K562 (cell line): ENCODE measurements at regions not wholly inside any gene's neighbourhood (a gene's known extent, or its start where the extent isn't known, plus 50 kb on each side); places are given as distances from the start of the nearest gene placed in this dataset.

Experiments
- ATAC-seq: fragments of 200-7000 bp; cut with Tn5 transposase; 3 replicates; pipeline ENCODE4 v1.9.1; 2020; ENCODE audit warnings: moderate library complexity
- BruUV-seq: library from RNA; stranded (reverse); fragments of 400-500 nt; replicated peaks from 2 replicates; lab custom pipeline; 2021; lab: Mats Ljungman, UMichigan
- CTCF ChIA-PET: fragments of 300-600 bp; formaldehyde crosslinking; extraction: SDS; loops from one replicate; lab custom pipeline; 2021; ENCODE audit warnings: low intra/inter-chr PET ratio; lab: Yijun Ruan, JAX
- POLR2A ChIA-PET: fragments of 300-600, 350-650 bp; sonication (Branson Sonifier 250); formaldehyde crosslinking; extraction: SDS; loops from one replicate; lab custom pipeline; 2021; ENCODE audit warnings: antibody characterized with exemption, inconsistent platforms; lab: Yijun Ruan, JAX
- DNase-seq, 4 experiments: peaks; one replicate each; pipeline versions ENCODE4 v3.0.0 to v3.0.0-alpha.2; 2011 to 2018; ENCODE audit warnings: low spot score in 3 of 4, mixed read lengths in 3 of 4; ENCODE audit errors: extremely low read depth in 1 of 4
- FAIRE-seq: peaks from 2 replicates; lab custom pipeline; 2011; peaks lifted over from hg19 to GRCh38; lab: Jason Lieb, UNC
- H2AFZ ChIP-seq: 2 replicates; pipeline ENCODE4 v1.6.0; 2011; ENCODE audit warnings: low read depth, low read length, control low read depth, inconsistent platforms
- H3K27ac ChIP-seq: fragments of 200-600 bp; 3 replicates; pipeline ENCODE4 v1.8.0; 2011; ENCODE audit warnings: low read depth, mild to moderate bottlenecking, control low read depth, inconsistent platforms, low read length, moderate library complexity, mixed read lengths; ENCODE audit errors: extremely low read depth
- H3K27me3 ChIP-seq, 2 experiments: fragments of 300-600 bp in 1 of 2; 2 replicates in 1 of 2; 3 replicates in 1 of 2; pipeline versions ENCODE4 v1.6.0 to v1.8.0; 2011; ENCODE audit warnings: inconsistent platforms in 2 of 2, low read length in 2 of 2, mild to moderate bottlenecking in 1 of 2, mixed read lengths in 1 of 2, moderate library complexity in 1 of 2; ENCODE audit not compliant: control insufficient read depth in 2 of 2, insufficient read depth in 2 of 2
- H3K36me3 ChIP-seq: fragments of 300-600 bp; 3 replicates; pipeline ENCODE4 v1.8.0; 2011; ENCODE audit warnings: mild to moderate bottlenecking, low read length, inconsistent platforms; ENCODE audit not compliant: control insufficient read depth, insufficient read depth
- H3K4me1 ChIP-seq, 2 experiments: fragments of 200-600 bp in 1 of 2; replicated peaks in 1 of 2; 2 replicates in 1 of 2; 3 replicates in 1 of 2; pipeline versions ENCODE4 v1.5.1 to v1.8.0; 2011; ENCODE audit warnings: inconsistent platforms in 2 of 2, low read length in 2 of 2, mild to moderate bottlenecking in 1 of 2, mixed read lengths in 1 of 2, moderate library complexity in 1 of 2; ENCODE audit not compliant: control insufficient read depth in 2 of 2, insufficient read depth in 2 of 2
- H3K4me2 ChIP-seq: 2 replicates; pipeline ENCODE4 v1.6.1; 2011; ENCODE audit warnings: low read length, control low read depth, inconsistent platforms, mixed read lengths; ENCODE audit not compliant: insufficient read depth
- H3K4me3 ChIP-seq: fragments of 200-600 bp; sonication (generic), shearing (Covaris generic); 2 replicates; pipeline ENCODE4 v1.5.1; 2016; ENCODE audit warnings: control low read depth, inconsistent platforms
- H3K79me2 ChIP-seq: fragments of 200-600 bp; 3 replicates; pipeline ENCODE4 v1.8.0; 2011; ENCODE audit warnings: low read length, inconsistent platforms; ENCODE audit not compliant: control insufficient read depth, insufficient read depth
- H3K9ac ChIP-seq, 2 experiments: 2 replicates each; pipeline versions ENCODE4 v1.6.0 to v1.6.1; 2011; ENCODE audit warnings: low read depth in 2 of 2, low read length in 2 of 2, control low read depth in 1 of 2, inconsistent platforms in 1 of 2, mild to moderate bottlenecking in 1 of 2, mixed read lengths in 1 of 2; ENCODE audit not compliant: insufficient read depth in 1 of 2
- H3K9me1 ChIP-seq: one replicate; pipeline ENCODE4 v1.6.0; 2011; ENCODE audit warnings: inconsistent platforms, mild to moderate bottlenecking, low read length, moderate library complexity; ENCODE audit not compliant: control insufficient read depth, insufficient read depth
- H3K9me3 ChIP-seq: replicated peaks from 2 replicates; pipeline ENCODE4 v1.5.1; 2011; ENCODE audit warnings: low read depth, low read length, inconsistent platforms; ENCODE audit not compliant: control insufficient read depth, insufficient read depth
- H4K20me1 ChIP-seq: replicated peaks from 2 replicates; pipeline ENCODE4 v1.6.1; 2011; ENCODE audit warnings: low read length, inconsistent platforms, mixed read lengths; ENCODE audit not compliant: control insufficient read depth, insufficient read depth
- CBFA2T2 ChIP-seq: fragments of 450-650 bp; conservative IDR thresholded peaks from 2 replicates; pipeline ENCODE4 v1.6.1; 2017; ENCODE audit warnings: mild to moderate bottlenecking
- CBFA2T3 ChIP-seq: fragments of 450-650 bp; IDR thresholded peaks from 2 replicates; pipeline ENCODE4 v1.6.1; 2017
- CHD1 ChIP-seq: fragments of 200-600 bp; sonication (generic); IDR thresholded peaks from one replicate; pipeline ENCODE4 v1.6.1; 2012; ENCODE audit warnings: mild to moderate bottlenecking, moderate library complexity, low read length, inconsistent platforms
- DIDO1 ChIP-seq: fragments of 450-650 bp; IDR thresholded peaks from 2 replicates; pipeline ENCODE4 v1.6.1; 2016; ENCODE audit warnings: low read depth, missing biosample characterization, missing genetic modification characterization
- NCOA6 ChIP-seq: fragments of 450-650 bp; IDR thresholded peaks from 2 replicates; pipeline ENCODE4 v1.6.1; 2017; ENCODE audit warnings: mild to moderate bottlenecking
- WGBS: fragments of 100-300 bp; shearing (Covaris generic); methylation state at CpG from one replicate; pipeline ENCODE4 v1.1.6; 2016; ENCODE audit warnings: low coverage, mixed read lengths; ENCODE audit not compliant: insufficient coverage; ENCODE audit errors: missing lambda C conversion rate; 5-methylcytosine and 5-hydroxymethylcytosine counted together
- in situ Hi-C: fragments of 300-500 bp; cut with MboI; formaldehyde crosslinking; loops from 4 replicates; pipeline ENCODE4 v1.15.0; 2018; ENCODE audit warnings: inconsistent platforms, mixed read lengths
- intact Hi-C: fragments of 100-400 bp; cut with micrococcal nuclease; formaldehyde crosslinking; loops from 2 replicates; pipeline ENCODE4 v1.14.2; 2022

- ATAC-seq = no peak
- no peak overlapping the region for H3K4me2 ChIP-seq
- H3K9ac ChIP-seq = no peak overlapping the region
- H3K79me2 ChIP-seq = no peaks in the 10 kb centered on the region
- WGBS = 5% methylated on average over 15 of the region's 15 CpGs
- ChIA-PET POLR2A (interaction anchor here (0.6 kb wide), 1 partner anchor 1679 kb away, joined by 3 read pairs; no protein-coding TSS in a partner anchor), CTCF (no interaction called here)
- peak in 1 of 4 experiments; percentile 8 for DNase-seq
- TF ChIP-seq CBFA2T2 = peak; percentile 29; the same call in 1 of the 2 replicates
- TF ChIP-seq NCOA6 = no peak
- TF ChIP-seq DIDO1 = no peak
- TF ChIP-seq CBFA2T3 = peak; percentile 38
- no peak overlapping the region for H3K27ac ChIP-seq
- no peak overlapping the region for H2AFZ ChIP-seq
- H3K4me3 ChIP-seq = no peak overlapping the region
- intact Hi-C loops = no loop called here
- H3K4me1 ChIP-seq = no peaks in the 10 kb centered on the region
- in situ Hi-C loops = no loop called here
- FAIRE-seq = no peak
- no TSS peak for BruUV-seq
- H3K36me3 ChIP-seq = no peaks in the 10 kb centered on the region
- H3K9me1 ChIP-seq = no peaks in the 10 kb centered on the region
- no peaks in the 10 kb centered on the region for H3K9me3 ChIP-seq
- H4K20me1 ChIP-seq = no peaks in the 10 kb centered on the region
- H3K27me3 ChIP-seq = peaks cover 0 to 8% of the 10 kb centered on the region in 2 experiments; a peak in 2 of 5 replicates
Measured at GRCh38 chr5:96503501-96504236, 70.6 kb upstream of the PCSK1 start.

DNA sequence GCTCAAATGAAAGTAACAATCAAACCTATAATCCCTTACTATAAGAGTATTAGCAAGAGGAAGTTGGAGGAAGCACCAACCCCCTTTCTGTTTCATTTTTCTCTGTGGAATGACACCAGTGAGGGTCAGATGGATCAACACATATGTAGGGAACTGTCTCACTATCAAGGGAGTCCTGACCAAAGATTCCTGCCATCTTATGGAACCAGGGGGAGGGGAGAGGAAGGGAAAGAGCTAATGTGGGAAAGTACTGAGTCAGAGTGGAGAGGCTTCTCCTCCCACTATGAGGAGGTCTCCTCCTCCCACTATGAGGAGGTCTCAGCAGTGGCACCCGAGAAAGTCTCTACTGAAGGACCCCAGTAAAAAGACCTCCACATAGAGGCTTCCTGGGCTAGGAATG is 73.3 kb upstream of the PCSK1 start:
- H3K27ac ChIP-seq = no peak overlapping the region
- CTCF ChIA-PET = no interaction called here
- ATAC-seq (no peak), FAIRE-seq (no peak)
- H3K9ac ChIP-seq = no peak overlapping the region
- POLR2A ChIA-PET = no interaction called here
- no peaks in the 10 kb centered on the region for H3K4me1 ChIP-seq
- no peaks in the 10 kb centered on the region for H3K79me2 ChIP-seq
- no peak overlapping the region for H3K4me2 ChIP-seq
- peaks cover 0 to 8% of the 10 kb centered on the region in 2 experiments; a peak in 2 of 5 replicates for H3K27me3 ChIP-seq
- H3K36me3 ChIP-seq = no peaks in the 10 kb centered on the region
- H3K9me1 ChIP-seq = no peaks in the 10 kb centered on the region
- BruUV-seq = no TSS peak
- in situ Hi-C loops = no loop called here
- no peak for TF ChIP-seq CHD1
- TF ChIP-seq, all 486 proteins: peak for 0
- intact Hi-C loops = no loop called here
- no peak for DNase-seq
- no peak overlapping the region for H2AFZ ChIP-seq
- no CpG with 5 or more reads among the region's 1 CpG for WGBS
- H4K20me1 ChIP-seq = no peaks in the 10 kb centered on the region
- H3K9me3 ChIP-seq = no peaks in the 10 kb centered on the region
- H3K4me3 ChIP-seq = no peak overlapping the region
